ENCODE measurements at regions not wholly inside any gene's neighbourhood (a gene's known extent, or its start where the extent isn't known, plus 50 kb on each side); places are given as distances from the start of the nearest gene placed in this dataset.

DNA sequence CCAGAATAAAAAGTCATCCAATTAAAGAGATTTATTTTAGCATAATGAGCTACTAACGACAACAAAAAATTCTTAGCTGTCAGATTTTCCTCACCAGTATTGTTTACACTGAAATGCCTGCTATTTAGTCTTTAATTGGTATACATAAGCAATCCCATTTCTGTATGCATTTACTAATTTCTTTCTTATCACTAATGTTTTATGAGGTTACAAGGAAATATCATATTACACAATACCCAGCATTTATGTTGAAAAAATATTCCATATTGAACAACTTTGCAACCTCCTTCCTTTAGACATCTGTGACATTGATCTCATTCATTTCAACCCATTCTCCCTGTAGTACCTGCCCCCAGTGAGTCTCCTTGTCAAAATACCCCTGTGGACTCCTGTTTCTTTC lies 135.4 kb downstream of the SLITRK6 start:
- peak; percentile 56 for DNase-seq

DNA sequence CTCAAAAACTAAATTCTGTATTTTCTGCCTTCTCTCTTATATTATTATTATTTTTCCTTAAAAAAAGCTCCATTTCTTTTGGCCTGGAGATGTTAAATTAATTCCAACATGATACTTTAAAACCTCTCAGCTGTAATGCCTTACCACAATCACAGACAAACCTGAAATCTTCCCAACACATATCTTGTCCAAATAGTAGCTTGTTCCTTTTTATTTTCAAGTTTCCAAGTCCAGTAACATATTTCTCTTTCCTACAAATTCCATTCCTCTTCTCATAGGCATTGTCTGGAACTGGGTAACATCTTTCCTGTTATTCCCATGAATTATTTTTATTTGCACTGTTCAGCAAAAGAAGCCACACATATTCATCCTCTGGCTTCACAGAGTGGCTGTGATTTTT lies 137.0 kb downstream of the SLITRK6 start:
- no peak for DNase-seq

DNA sequence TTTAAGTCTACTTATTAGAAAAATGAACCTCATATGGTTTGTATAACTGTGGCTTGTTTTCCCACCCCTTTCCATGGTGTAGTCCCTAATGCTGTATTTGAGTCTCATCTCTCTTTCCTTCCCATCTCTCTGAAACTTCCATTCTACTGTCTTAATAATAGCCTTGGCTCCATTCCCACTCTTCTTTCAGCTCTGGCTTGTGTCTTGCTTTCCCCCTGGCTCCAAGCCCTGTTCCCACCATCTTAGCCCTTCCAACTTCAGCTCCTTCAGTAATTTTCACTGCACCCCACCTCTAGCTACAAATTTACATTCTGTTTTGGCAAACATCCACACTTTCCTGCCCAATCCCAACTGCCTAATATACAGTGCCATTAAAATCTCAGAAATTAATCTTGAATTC lies 137.5 kb downstream of the SLITRK6 start:
- DNase-seq: no peak

DNA sequence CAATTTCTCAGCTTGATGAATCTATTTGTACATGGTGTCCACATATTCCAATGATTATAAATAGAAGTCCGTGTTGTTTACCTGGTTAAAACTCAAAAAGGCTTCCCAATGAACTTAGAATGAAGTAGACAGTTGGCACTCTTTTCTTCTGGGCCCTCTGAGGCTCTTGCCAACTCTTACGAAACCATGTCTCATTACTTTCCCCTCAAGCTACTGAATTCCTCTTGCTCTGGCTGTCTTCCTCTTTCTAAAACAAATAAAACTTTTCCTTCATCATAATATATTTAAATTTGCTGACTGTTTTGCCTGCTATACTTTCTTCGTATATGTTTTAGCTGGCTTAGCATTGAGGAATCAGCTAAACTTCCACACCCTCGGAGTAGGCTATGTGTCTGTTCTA lies 139.7 kb downstream of the SLITRK6 start:
- DNase-seq: no peak

DNA sequence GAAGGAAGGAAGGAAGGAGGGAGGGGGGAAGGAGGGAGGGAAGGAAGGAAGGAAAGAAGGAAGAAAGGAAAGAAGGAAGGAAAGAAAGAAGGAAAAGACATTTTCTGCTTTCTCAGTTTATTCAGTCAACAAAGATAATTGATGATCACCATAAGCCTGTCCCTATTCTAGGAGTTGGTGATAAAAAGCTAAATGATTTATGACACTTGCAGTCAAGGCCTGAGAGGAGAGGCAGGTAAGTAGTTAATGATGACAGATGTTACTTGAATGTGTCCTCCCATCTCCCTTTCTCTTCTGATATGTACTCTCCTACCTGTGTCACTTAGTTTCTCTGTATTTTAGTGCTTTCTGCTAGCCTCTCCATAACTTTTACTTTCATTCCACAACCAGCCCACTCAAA lies 141.3 kb downstream of the SLITRK6 start:
- DNase-seq: peak; percentile 56

DNA sequence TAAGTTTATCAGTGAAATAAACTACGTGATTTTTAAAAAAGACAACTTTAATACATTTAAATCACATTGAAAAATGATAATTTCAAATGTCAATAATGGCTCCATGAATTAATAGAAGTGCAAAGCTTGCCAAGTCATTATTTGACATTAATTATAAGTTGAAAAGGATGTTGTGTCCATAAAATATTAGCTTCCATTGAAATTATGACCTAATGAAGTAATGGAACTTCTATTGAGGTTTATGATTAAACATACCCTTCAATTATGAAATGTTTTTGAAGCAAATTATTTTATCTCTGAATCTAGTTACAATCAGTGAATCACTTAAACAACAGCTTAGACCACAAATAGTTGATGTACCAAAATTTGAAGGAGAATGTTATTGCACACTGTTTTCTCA lies 144.2 kb downstream of the SLITRK6 start:
- no peak for DNase-seq

DNA sequence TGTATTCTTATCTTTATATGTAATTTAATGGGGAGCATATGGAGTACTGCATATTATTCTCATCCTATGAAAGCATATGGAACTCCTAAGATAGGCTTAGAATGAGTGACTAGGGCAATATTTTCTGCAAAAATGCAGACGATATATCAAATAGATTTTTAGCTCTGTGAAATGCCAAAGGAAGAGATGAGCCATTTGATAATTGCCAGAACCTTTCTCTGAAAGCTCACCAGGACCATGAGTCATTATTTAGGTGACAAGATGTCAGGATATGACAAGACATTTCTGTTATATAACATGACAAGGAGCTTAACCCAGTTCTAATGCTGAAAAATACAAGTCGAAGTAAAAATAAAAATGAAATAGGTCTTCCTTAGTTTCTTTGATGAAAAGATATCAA lies 145.0 kb downstream of the SLITRK6 start:
- DNase-seq: no peak

DNA sequence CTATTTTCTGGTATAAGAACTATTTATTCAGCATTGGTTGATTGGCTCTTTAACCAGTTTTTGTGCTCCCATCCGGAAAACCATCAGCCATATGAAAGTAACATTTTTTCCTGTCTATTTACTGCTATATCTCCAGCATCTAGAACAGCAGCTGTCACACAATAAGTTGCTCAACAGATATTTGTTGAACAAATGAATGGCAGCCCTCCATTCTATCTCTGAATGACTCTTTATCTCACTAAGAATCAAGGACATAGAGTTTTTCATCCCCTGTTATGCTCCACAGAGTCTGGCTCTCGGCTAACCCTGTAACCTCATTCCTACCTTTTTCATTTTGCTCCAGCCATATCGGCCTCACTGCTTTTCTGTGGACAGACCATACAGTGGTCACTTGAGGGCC lies 145.5 kb downstream of the SLITRK6 start:
- no peak for DNase-seq

DNA sequence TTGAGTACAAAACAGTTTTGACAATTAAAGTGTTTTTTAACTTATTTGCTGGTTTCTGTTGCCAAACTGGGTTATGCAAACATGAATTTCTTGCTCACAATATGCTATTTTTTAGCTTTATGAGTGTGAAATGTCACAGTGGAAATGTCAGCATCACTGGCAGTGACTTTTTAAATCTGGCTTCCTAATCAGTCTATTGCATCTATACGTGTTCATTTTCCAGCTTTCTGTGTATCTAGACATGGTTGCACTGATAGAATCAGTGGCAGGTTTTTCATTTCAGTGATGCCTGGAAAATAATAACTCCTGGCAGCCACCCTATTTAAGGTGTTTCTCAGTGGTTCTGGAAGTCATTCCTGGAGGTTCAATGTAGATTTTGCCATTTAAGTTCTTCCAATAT lies 146.7 kb downstream of the SLITRK6 start:
- no peak for DNase-seq

DNA sequence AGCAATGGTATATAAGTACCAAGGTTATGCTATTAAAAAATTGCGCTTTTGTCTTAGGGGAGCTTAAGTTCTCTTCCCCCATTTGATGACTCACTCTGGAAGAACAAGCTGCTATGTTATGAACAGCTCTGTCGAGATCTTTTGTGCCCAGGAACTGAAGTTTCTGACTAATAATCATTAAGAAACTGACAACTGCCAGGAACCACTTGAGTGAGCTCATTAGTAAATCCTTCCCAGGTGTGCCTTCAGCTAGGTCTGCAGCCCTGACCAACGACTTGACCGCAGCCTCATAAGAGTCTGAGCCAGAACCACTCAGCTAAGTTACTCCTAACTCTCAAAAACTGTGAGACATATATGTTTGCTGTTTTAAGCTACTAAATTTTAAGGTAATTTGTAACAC lies 147.8 kb downstream of the SLITRK6 start:
- no peak for DNase-seq

DNA sequence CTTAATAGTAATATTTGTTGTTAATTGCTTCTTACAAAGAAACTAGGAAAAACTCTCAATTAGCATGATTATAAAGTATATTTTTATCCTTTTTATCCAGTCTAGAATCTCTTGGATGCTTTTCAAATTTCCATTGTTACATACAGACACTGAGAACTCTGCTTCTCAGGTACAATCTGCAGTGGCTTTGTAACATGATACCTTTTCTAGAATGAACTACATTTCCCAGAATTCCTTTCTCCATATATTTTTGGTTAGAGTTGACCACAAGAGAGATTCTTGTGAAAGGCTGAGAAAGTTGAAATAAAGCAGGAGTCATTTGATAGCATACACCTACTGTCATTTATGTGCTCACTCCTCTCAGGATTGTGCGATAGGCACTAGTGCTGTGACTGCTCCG lies 148.6 kb downstream of the SLITRK6 start:
- DNase-seq: no peak

DNA sequence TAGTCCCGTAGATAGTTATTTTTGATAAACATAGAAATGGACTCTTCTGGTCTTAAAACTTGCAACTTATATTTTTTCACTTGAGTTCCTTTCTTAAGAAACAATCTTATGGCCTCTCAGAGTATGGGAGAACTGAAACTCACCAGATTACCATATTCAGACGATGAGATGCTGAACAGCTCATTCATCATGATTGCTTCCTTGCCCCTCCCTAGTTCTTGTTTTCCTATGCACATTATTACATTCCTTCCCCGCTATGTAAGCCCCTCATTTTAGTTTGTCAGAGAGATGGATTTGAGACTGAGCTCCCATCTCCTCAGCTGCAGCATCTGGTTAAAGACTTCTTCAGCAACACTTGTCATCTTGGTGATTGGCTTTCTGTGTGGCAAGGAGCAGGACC lies 158.5 kb downstream of the SLITRK6 start:
- DNase-seq: no peak

DNA sequence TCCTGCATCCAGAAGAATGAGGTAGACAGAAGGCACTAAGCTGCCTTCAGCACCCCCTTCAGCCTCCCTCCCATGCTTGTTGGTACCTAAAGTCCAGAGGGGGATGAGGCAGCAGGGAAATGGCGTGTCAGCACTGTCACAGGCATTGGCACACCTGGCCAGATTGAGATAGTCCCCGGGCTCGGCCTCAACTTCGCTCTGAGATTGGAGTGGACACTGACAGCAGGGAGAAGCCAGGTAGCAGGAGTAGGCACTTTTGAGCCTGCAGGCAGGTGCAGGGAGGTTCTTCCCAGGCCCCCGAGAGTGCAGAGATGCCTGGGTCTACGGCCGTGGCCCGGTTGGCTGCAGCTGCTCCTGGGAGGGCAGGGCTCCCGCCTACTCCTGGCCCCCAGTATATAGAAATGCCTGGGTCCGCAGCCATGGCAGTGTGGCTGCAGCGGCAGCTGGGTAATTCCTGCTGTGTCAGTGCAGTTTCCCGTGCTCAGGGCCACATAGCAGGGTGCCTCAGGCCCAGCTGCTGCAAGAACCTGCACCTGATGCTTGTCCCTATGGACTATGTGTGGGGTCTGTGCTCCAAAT lies 160.3 kb downstream of the SLITRK6 start:
- DNase-seq: peak; percentile 97

DNA sequence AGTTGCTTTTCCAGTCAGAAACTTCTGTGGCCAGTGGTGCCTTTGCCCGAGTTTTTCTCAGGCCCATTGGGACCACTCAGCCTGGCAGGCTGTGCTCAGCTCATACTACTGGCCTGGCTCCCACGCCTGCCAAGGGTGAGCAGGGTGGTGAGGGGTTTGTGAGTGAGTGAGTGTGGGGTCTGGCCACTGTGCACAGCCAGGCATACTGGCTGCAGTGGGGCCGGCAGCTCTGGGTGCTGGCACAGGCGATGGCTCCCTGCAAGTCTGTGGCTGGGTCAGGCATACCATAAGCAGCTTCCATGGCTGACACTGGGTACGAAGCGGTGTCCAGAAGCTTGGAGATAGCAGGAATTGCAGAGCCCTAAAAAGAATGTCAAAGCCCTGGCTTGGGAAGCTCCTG lies 161.0 kb downstream of the SLITRK6 start:
- DNase-seq: peak; percentile 72

DNA sequence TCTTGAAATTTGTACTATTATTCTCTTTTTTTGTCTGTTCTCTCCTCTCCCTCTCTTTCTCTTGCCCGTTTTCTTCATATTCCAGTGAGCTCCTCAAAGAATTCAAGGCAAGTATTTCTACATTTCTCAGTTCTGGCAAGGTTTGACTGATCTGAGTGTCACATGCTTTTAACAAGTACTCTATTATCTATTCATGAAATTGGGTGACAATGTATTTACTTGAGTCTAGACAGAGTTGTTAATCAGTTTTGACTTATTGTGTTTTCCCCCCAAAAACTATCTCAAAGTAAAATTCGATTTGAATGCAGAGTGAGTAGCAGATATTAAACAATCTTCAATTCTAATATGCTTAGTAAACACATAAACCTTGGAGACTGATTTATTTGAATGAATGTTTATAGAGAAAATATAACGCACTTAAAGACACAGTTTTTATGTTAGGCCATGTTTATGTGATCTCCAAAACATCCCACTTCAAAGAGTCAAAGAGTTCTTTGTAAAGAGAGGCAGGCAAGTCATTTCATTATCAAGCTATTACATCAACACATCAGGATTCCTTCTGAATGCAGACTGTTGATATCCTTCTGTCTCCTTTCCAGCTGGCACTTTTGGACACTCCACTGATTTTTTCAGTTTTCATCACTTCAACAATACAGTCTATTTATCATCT lies 166.6 kb downstream of the SLITRK6 start:
- no peak for DNase-seq

DNA sequence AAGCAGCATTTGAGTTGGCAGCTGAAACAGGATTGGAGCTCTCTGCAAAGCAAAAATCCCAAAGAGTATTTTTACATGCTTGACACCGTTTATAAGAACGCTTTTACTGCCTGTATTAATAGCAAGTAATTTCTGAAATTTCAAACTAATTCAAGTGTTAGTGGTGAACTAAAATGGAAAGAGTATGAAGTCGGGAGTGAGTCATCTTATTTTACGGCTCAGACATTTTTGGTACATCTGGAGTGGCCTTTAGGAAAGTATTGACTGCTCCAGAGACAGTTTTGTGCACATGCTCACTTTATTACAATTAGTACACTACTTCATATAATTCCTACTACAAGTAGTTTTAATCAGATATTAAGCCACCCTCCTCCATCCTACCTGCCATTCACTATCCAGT lies 167.4 kb downstream of the SLITRK6 start:
- DNase-seq: no peak

DNA sequence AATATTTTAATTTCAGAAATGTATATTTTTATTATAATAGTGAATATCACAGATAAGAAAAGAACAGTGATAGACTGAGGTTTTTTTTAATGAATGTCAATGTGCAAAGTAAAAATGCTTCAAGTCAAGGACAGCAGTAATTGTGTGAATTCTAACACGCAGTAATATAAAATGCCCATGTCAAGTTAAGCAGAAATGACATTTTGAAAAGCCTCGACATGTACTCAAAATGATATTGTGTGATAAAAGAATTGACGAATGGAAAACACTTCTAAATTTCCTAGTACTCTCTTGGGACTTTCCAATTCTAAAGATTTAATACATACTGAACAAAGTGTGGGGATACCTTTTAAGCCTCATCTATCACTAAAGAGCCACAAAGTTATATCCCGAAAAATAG lies 172.6 kb downstream of the SLITRK6 start:
- DNase-seq: no peak

DNA sequence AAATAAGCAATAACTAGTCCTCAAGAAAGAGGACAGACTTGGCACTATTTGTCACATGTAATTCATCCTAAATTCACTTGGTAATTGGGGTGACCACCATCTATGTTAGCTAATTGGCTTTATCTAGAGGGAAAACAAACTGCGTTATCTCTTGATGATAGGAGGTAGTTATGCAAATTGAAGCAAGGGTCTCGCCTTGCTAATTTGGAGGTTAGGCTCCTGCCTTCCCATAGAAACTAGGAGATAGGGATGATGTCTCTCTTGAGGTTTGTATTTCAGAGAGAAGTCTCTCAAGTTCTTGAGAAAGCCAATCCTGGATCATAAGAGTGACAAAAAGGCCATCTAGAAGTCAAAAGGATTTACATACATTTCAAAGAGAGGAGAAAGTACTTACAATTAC lies 179.9 kb downstream of the SLITRK6 start:
- DNase-seq: no peak

DNA sequence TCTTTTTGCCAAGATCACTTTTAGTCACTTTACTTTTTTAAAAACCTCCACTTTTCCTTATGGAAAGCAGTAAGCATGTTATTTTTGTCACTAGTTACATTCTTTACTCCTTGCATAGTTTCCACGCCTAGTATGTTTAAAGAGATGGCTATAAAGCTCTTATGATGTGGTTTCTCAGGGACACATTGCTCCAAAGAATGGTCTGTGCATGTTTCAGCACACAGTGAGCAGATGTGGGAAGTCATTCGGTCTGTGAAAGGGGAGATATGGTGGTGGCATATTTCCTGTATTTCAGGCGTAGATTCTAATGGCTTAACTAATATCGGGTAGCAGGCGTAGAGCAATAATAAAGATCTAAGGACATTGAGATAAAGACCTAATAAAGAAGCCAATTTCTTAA lies 180.7 kb downstream of the SLITRK6 start:
- DNase-seq: no peak

DNA sequence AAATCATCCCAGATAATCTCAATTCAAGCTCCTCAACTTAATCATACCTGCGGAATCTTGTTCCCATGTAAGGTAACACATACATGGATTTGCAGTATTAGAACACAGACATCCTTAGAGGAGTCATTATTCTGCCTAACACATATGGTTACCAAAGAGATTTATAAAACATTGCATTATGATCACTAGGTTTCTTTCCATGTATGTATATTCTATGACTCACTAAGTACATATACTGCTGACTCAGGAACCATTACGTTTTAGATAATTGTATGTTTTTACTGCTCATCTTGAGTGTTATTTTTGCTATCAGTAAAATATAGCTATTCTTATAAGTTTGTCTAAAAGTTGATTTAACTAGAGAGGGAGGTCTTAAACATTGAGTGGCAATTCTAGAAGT lies 182.9 kb downstream of the SLITRK6 start:
- no peak for DNase-seq

DNA sequence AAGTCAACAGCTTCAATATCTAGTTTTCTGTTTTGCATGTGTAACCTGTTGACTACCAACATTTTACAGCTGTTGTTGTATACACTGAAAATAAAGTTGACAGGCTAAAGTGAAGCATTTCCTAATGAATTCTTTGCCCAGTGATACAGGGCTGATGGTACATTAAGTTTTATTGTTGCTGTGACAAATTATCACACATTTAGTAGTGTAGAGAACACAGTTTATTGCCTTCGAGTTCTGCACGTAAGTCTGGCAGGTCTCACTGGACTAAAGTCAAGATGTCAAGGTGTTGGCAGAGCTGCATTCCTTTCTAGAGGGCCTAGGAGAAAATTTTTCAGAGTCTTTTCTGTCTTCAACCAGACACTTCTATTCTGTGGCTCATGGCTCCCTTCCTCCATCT lies 184.2 kb downstream of the SLITRK6 start:
- no peak for DNase-seq

DNA sequence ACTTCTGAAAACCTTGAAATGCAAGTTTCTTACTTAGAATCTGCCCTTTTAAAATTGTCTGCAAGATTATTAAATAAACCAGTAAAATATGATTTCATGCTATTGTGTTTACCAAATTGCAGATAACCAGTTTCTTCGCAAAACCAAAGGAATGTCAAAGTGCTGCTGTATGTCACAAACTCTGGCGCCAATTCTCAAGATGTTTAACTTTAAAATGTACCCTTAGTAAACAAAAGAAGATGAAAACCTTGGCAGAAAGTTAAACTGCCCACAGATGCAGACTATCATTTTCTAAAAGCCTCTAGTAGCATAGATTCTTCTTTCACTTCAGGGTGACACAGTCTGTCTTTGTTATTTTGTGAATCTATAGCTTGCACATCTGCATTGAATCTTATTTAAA lies 189.2 kb downstream of the SLITRK6 start:
- no peak for DNase-seq

DNA sequence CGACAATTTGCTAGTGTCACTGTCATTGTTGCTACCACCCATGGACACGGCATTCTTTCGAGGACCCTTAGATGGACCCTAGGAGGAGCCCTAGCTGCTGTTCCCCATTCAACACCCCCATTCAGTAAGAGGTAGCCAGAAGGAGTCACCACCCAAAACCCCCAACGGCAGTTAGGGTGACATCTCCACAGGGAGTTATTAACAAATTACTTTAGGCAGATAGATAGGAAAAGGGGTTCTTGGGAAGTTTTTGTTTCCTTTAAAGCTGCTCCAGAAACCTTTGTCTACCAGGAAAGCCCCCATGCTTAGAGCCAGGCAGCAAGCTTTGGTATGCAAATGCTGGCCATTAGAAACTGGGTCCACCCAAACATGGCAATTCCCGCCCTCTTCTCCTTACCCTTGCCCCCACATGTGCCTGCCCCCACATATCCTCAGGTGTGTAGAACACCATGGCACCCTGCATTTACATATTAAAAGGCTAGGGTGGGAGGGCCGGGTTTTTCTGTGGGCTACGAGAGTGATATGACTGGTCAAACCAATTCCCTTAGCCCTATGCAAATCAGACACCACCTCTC lies 190.9 kb downstream of the SLITRK6 start:
- no peak for DNase-seq

DNA sequence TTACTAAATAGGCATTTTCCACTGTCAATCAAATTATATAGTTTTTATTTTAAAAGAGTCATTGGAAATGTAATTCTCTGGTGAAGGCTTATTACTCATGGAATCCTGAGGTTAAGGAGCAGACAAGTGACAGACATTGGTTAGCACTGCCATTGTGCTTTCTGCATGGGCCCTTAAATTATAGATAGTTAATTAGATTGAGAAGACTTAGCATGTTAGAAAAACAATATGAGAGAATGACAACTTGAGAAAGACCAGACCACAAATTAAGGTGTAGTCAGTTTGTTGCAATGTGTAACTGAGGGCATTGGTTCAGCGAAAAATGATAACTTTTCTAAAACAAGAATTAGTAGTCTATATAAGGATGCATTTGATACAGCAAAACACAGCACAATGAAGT lies 195.5 kb downstream of the SLITRK6 start:
- no peak for DNase-seq

DNA sequence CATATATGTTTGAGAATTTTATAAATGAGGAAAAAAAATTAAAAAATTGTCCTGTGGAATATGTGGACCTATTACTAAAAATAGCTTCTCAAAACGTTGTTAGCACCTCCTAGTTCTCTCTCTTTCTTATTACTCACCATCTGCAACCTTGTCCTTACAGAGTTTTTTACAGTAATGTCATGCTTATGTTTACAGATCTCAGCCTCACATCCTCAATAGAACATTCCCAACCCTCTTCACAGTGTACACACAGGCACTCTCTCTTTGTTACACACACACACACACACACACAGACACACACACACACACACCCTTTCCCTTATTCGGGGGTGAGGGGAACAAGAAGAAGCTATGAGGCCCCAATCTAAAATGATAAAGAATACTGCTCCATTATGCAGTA lies 197.7 kb downstream of the SLITRK6 start:
- DNase-seq: no peak

Measured in NCI-H146 (cell line).